GM13977 (cell line): ENCODE measurements at regions not wholly inside any gene's neighbourhood (a gene's known extent, or its start where the extent isn't known, plus 50 kb on each side); places are given as distances from the start of the nearest gene placed in this dataset.
"Not testable (repeated sequence)": the region's sequence is repeated elsewhere in the genome, so short reads cannot be mapped to it uniquely, and the experiment has no call there.

Experiments used
- DNase-seq: peaks from one replicate; pipeline ENCODE4 v3.0.0; 2012; ENCODE audit warnings: low spot score
- CTCF ChIP-seq: IDR thresholded peaks from 2 replicates; pipeline ENCODE4 v1.5.1; 2012; ENCODE audit warnings: mild to moderate bottlenecking, control low read depth; ENCODE audit not compliant: insufficient read depth; ENCODE audit errors: extremely low read depth, missing control alignments
- in situ Hi-C: fragments of 300-500 bp; cut with MboI; formaldehyde crosslinking; loops from one replicate; pipeline ENCODE4 v1.12.0; 2022; ENCODE audit warnings: low sequenced_read_pairs, low pct_unique_long_range_greater_than_20kb, mixed read lengths, inconsistent platforms; ENCODE audit not compliant: unreplicated experiment

- in situ Hi-C loops, result no loop called here
- DNase-seq, result no peak
- TF ChIP-seq CTCF, result no peak
Observed at GRCh38 chr17:27088767-27089078, 205.2 kb upstream of the WSB1 start.

GRCh38 chr17:27089079-27089928, 204.6 kb upstream of the WSB1 start:
- DNase-seq, in situ Hi-C loops: not testable (repeated sequence)

- no peak for TF ChIP-seq CTCF
- in situ Hi-C loops, result no loop called here
- no peak for DNase-seq
Observed at GRCh38 chr17:27089929-27090247, 204.0 kb upstream of the WSB1 start.

GRCh38 chr17:27090450-27091042, 203.4 kb upstream of the WSB1 start:
- in situ Hi-C loops, result not testable (repeated sequence)

GRCh38 chr17:27091043-27091497, 202.8 kb upstream of the WSB1 start:
- in situ Hi-C loops, result no loop called here
- DNase-seq, result no peak
- no peak for TF ChIP-seq CTCF

More at GRCh38 chr17:27090450-27091042, 203.4 kb upstream of the WSB1 start:
- not testable (repeated sequence) for DNase-seq

GRCh38 chr17:27094179-27094578, 199.7 kb upstream of the WSB1 start:
- in situ Hi-C loops, DNase-seq: not testable (repeated sequence)

- in situ Hi-C loops, DNase-seq: not testable (repeated sequence)
Observed at GRCh38 chr17:27095821-27096220, 198.1 kb upstream of the WSB1 start.

- DNase-seq, in situ Hi-C loops: not testable (repeated sequence)
Observed at GRCh38 chr17:27099266-27099665, 194.6 kb upstream of the WSB1 start.

- DNase-seq, result not testable (repeated sequence)
Observed at GRCh38 chr17:27104605-27105221, 189.2 kb upstream of the WSB1 start.

GRCh38 chr17:27105636-27106035, 188.3 kb upstream of the WSB1 start:
- TF ChIP-seq CTCF, result no peak
- DNase-seq, result no peak
- in situ Hi-C loops, result no loop called here

More at GRCh38 chr17:27104605-27105221, 189.2 kb upstream of the WSB1 start:
- in situ Hi-C loops, result not testable (repeated sequence)
